GM23338 (cell line): ENCODE measurements at regions not wholly inside any gene's neighbourhood (a gene's known extent, or its start where the extent isn't known, plus 50 kb on each side); places are given as distances from the start of the nearest gene placed in this dataset.

ENCODE experiments used
- ATAC-seq: fragments of 200-7000 bp; cut with Tn5 transposase; 3 replicates; pipeline ENCODE4 v1.9.1; 2020
- DNase-seq: peaks from one replicate; pipeline ENCODE4 v3.0.0-alpha.2; 2015; ENCODE audit warnings: low spot score
- H2AFZ ChIP-seq: fragments of 200-600 bp; sonication (generic); 2 replicates; pipeline ENCODE4 v1.8.0; 2016; ENCODE audit warnings: antibody characterized with exemption, mild to moderate bottlenecking, moderate library complexity
- H3F3A ChIP-seq: fragments of 200-600 bp; sonication (generic); replicated peaks from 2 replicates; pipeline ENCODE4 v1.8.0; 2017; ENCODE audit warnings: antibody characterized with exemption, mixed run types, low read depth
- H3K27ac ChIP-seq: fragments of 200-600 bp; sonication (generic); 2 replicates; pipeline ENCODE4 v1.6.1; 2016; ENCODE audit warnings: low read depth
- H3K27me3 ChIP-seq: fragments of 200-600 bp; sonication (generic); 2 replicates; pipeline ENCODE4 v1.8.0; 2016; ENCODE audit warnings: mild to moderate bottlenecking, mixed run types, moderate library complexity; ENCODE audit not compliant: insufficient read depth
- H3K36me3 ChIP-seq: fragments of 200-600 bp; sonication (generic); 2 replicates; pipeline ENCODE4 v1.8.0; 2016; ENCODE audit warnings: mild to moderate bottlenecking; ENCODE audit not compliant: insufficient read depth
- H3K4me1 ChIP-seq: fragments of 200-600 bp; sonication (generic); 2 replicates; pipeline ENCODE4 v1.8.0; 2016; ENCODE audit warnings: mild to moderate bottlenecking, moderate library complexity; ENCODE audit not compliant: insufficient read depth
- H3K4me2 ChIP-seq: fragments of 200-600 bp; sonication (generic); 2 replicates; pipeline ENCODE4 v1.7.1; 2017; ENCODE audit warnings: mixed run types
- H3K4me3 ChIP-seq: fragments of 200-600 bp; sonication (generic); 2 replicates; pipeline ENCODE4 v1.6.1; 2016; ENCODE audit warnings: mixed run types
- H3K79me2 ChIP-seq: fragments of 200-600 bp; sonication (generic); replicated peaks from 2 replicates; pipeline ENCODE4 v1.8.0; 2017; ENCODE audit warnings: mild to moderate bottlenecking; ENCODE audit not compliant: insufficient read depth
- H3K9me2 ChIP-seq: fragments of 200-600 bp; sonication (generic); 2 replicates; pipeline ENCODE4 v1.8.0; 2017; ENCODE audit not compliant: insufficient read depth
- H4K20me1 ChIP-seq: fragments of 200-600 bp; sonication (generic); replicated peaks from 2 replicates; pipeline ENCODE4 v1.8.0; 2017; ENCODE audit warnings: mild to moderate bottlenecking; ENCODE audit not compliant: insufficient read depth
- H3K27ac Mint-ChIP-seq: 2 replicates; pipeline ENCODE4 v1.8.0; 2020; ENCODE audit warnings: inconsistent platforms, mild to moderate bottlenecking, moderate library complexity, mixed read lengths
- H3K27me3 Mint-ChIP-seq: 3 replicates; pipeline ENCODE4 v1.8.0; 2022; ENCODE audit warnings: low read depth, mild to moderate bottlenecking, moderate library complexity, mixed read lengths, inconsistent platforms; ENCODE audit not compliant: insufficient read depth, poor library complexity
- H3K36me3 Mint-ChIP-seq: 3 replicates; pipeline ENCODE4 v1.8.0; 2021; ENCODE audit warnings: low read depth, mild to moderate bottlenecking, inconsistent platforms, moderate library complexity, mixed read lengths
- H3K4me1 Mint-ChIP-seq: 3 replicates; pipeline ENCODE4 v1.8.0; 2020; ENCODE audit warnings: mild to moderate bottlenecking, inconsistent platforms, mixed read lengths
- H3K4me3 Mint-ChIP-seq: 3 replicates; pipeline ENCODE4 v1.8.0; 2021; ENCODE audit warnings: moderate library complexity, mild to moderate bottlenecking, inconsistent platforms, mixed read lengths
- H3K9me3 Mint-ChIP-seq: 3 replicates; pipeline ENCODE4 v1.8.0; 2020; ENCODE audit warnings: moderate library complexity, mild to moderate bottlenecking, inconsistent platforms, mixed read lengths
- CREB1 ChIP-seq: fragments of 250-450 bp; sonication (Bioruptor Pico); IDR thresholded peaks from 2 replicates; pipeline ENCODE4 v1.5.0; 2020; ENCODE audit warnings: low read depth, mild to moderate bottlenecking, moderate library complexity
- ETS1 ChIP-seq: IDR thresholded peaks from 2 replicates; pipeline ENCODE4 v1.6.1; 2016; ENCODE audit warnings: antibody characterized with exemption
- EZH2 ChIP-seq: fragments of 200-600 bp; sonication (generic); IDR thresholded peaks from one replicate; pipeline ENCODE4 v1.8.0; 2017; ENCODE audit warnings: antibody characterized with exemption, mild to moderate bottlenecking, low read depth; ENCODE audit not compliant: unreplicated experiment
- EZH2phosphoT487 ChIP-seq: fragments of 200-600 bp; sonication (generic); IDR thresholded peaks from one replicate; pipeline ENCODE4 v1.8.1; 2018; ENCODE audit warnings: antibody characterized with exemption; ENCODE audit not compliant: unreplicated experiment
- JUNB ChIP-seq: IDR thresholded peaks from one replicate; pipeline ENCODE4 v1.6.1; 2016; ENCODE audit warnings: antibody characterized with exemption; ENCODE audit not compliant: unreplicated experiment
- NANOG ChIP-seq: IDR thresholded peaks from 2 replicates; pipeline ENCODE4 v1.6.1; 2016; ENCODE audit warnings: antibody characterized with exemption, borderline replicate concordance
- POLR2AphosphoS5 ChIP-seq: IDR thresholded peaks from 2 replicates; pipeline ENCODE4 v1.6.1; 2016; ENCODE audit warnings: antibody characterized with exemption, low read depth
- REST ChIP-seq: IDR thresholded peaks from one replicate; pipeline ENCODE4 v1.6.1; 2018; ENCODE audit warnings: antibody characterized with exemption; ENCODE audit not compliant: unreplicated experiment
- STAT1 ChIP-seq: IDR thresholded peaks from one replicate; pipeline ENCODE4 v1.6.1; 2016; ENCODE audit warnings: antibody characterized with exemption; ENCODE audit not compliant: unreplicated experiment
- ZNF114 ChIP-seq: fragments of 250-450 bp; sonication (Bioruptor Pico); IDR thresholded peaks from 2 replicates; pipeline ENCODE4 v1.5.0; 2020; ENCODE audit warnings: mild to moderate bottlenecking, moderate library complexity
- ZNF331 ChIP-seq: fragments of 250-450 bp; sonication (Bioruptor Pico); IDR thresholded peaks from 2 replicates; pipeline ENCODE4 v1.5.0; 2020; ENCODE audit warnings: low read depth, mild to moderate bottlenecking, moderate library complexity

GRCh38 chr19:28519952-28520861 is 692.7 kb downstream of the UQCRFS1 start:
- H3K4me1 Mint-ChIP-seq: peaks cover 21% of the 10 kb centered on the region
- Histone ChIP-seq H2AFZ (no peak overlapping the region), H3K4me2 (peak overlapping the region; percentile 1; the same call in 1 of the 2 replicates), H4K20me1 (no peaks in the 10 kb centered on the region), H3K9me2 (0 out of 2 replicates have a peak, but pooled peaks cover 4% of the 10 kb centered on the region), H3K79me2 (no peaks in the 10 kb centered on the region), H3K4me3 (no peak overlapping the region), H3K4me1 (peaks cover 14% of the 10 kb centered on the region; the same call in 1 of the 2 replicates), H3K27me3 (no peaks in the 10 kb centered on the region), H3K36me3 (no peaks in the 10 kb centered on the region), H3F3A (no peaks in the 10 kb centered on the region), H3K27ac (0 out of 2 replicates have a peak overlapping the region, but pooled peaks have one; percentile 16)
- peaks cover 2% of the 10 kb centered on the region for H3K27me3 Mint-ChIP-seq
- ATAC-seq (peak; percentile 61), DNase-seq (no peak)
- H3K36me3 Mint-ChIP-seq: peaks cover 6% of the 10 kb centered on the region; the same call in 2 of the 3 replicates
- no peak overlapping the region for H3K27ac Mint-ChIP-seq
- TF ChIP-seq CREB1 (CRISPR knock-in tag) (no peak), REST (no peak), JUNB (no peak), ETS1 (no peak), ZNF114 (no peak)
- H3K9me3 Mint-ChIP-seq: peaks cover 10% of the 10 kb centered on the region
- no peak overlapping the region for H3K4me3 Mint-ChIP-seq

- no peaks in the 10 kb centered on the region for H3F3A ChIP-seq
- H3K4me2 ChIP-seq: no peak overlapping the region
- H3K27me3 Mint-ChIP-seq: peaks cover 2% of the 10 kb centered on the region
- no peak overlapping the region for H3K4me3 ChIP-seq
- H3K27me3 ChIP-seq: no peaks in the 10 kb centered on the region
- H3K4me1 Mint-ChIP-seq: peaks cover 21% of the 10 kb centered on the region
- 0 out of 2 replicates have a peak, but pooled peaks cover 4% of the 10 kb centered on the region for H3K9me2 ChIP-seq
- H3K9me3 Mint-ChIP-seq: 0 out of 3 replicates have a peak, but pooled peaks cover 3% of the 10 kb centered on the region
- no peaks in the 10 kb centered on the region; the same call in 2 of the 3 replicates for H3K36me3 Mint-ChIP-seq
- H3K36me3 ChIP-seq: no peaks in the 10 kb centered on the region
- H4K20me1 ChIP-seq: no peaks in the 10 kb centered on the region
- no peak overlapping the region for H3K27ac Mint-ChIP-seq
- no peaks in the 10 kb centered on the region for H3K79me2 ChIP-seq
- H2AFZ ChIP-seq: no peak overlapping the region
- DNase-seq: no peak
- peaks cover 14% of the 10 kb centered on the region; the same call in 1 of the 2 replicates for H3K4me1 ChIP-seq
- no peak overlapping the region for H3K27ac ChIP-seq
- no peak for ATAC-seq
- H3K4me3 Mint-ChIP-seq: no peak overlapping the region
- TF ChIP-seq STAT1 (no peak), NANOG (no peak), CREB1 (CRISPR knock-in tag) (no peak), ETS1 (no peak), EZH2 (no peak), EZH2phosphoT487 (no peak), ZNF331 (CRISPR knock-in tag) (no peak), ZNF114 (no peak), REST (no peak), POLR2AphosphoS5 (no peak)
Observed at GRCh38 chr19:28519218-28519779, 693.7 kb downstream of the UQCRFS1 start.
